Cardiac fibroblast (primary cell): ENCODE measurements at regions not wholly inside any gene's neighbourhood (a gene's known extent, or its start where the extent isn't known, plus 50 kb on each side); places are given as distances from the start of the nearest gene placed in this dataset.

Source experiments
- DNase-seq, 2 donors: peaks; one replicate each; pipeline versions ENCODE4 v3.0.0 to v3.0.0-alpha.2; 2010; ENCODE audit warnings: low read depth in 2 of 2
- H3K4me3 ChIP-seq, 2 donors: replicated peaks in 1 of 2; 1 replicate in 1 of 2; 2 replicates in 1 of 2; pipeline ENCODE4 v1.5.1; 2011; ENCODE audit warnings: low read depth in 2 of 2, low read length in 2 of 2, mild to moderate bottlenecking in 2 of 2, moderate library complexity in 1 of 2
- CTCF ChIP-seq: IDR thresholded peaks from one replicate; pipeline ENCODE4 v1.5.1; 2011; ENCODE audit warnings: low read depth, mild to moderate bottlenecking, low read length, inconsistent platforms

- TF ChIP-seq CTCF, result no peak
- H3K4me3 ChIP-seq, result no peak overlapping the region
- DNase-seq, result no peak
These were observed 102.0 kb upstream of the CDH6 start for GRCh38 chr5:31091501-31091900.

GRCh38 chr5:31090467-31090866 lies 103.0 kb upstream of the CDH6 start:
- no peak overlapping the region for H3K4me3 ChIP-seq
- TF ChIP-seq CTCF, result no peak
- no peak for DNase-seq

- no peak for DNase-seq
- TF ChIP-seq CTCF, result no peak
- H3K4me3 ChIP-seq, result no peak overlapping the region
These were observed 106.6 kb upstream of the CDH6 start for GRCh38 chr5:31086839-31087415.

GRCh38 chr5:31084871-31085270 lies 108.6 kb upstream of the CDH6 start:
- no peak overlapping the region for H3K4me3 ChIP-seq
- no peak for DNase-seq
- TF ChIP-seq CTCF, result no peak

GRCh38 chr5:31083364-31083763 lies 110.1 kb upstream of the CDH6 start:
- H3K4me3 ChIP-seq, result no peak overlapping the region
- DNase-seq, result no peak
- no peak for TF ChIP-seq CTCF

GRCh38 chr5:31079668-31080067 lies 113.8 kb upstream of the CDH6 start:
- no peak for DNase-seq
- H3K4me3 ChIP-seq, result no peak overlapping the region
- TF ChIP-seq CTCF, result no peak

GRCh38 chr5:31078956-31079355 lies 114.5 kb upstream of the CDH6 start:
- TF ChIP-seq CTCF, result no peak
- no peak for DNase-seq
- H3K4me3 ChIP-seq, result no peak overlapping the region
